Keratinocyte (primary cell): ENCODE measurements at regions not wholly inside any gene's neighbourhood (a gene's known extent, or its start where the extent isn't known, plus 50 kb on each side); places are given as distances from the start of the nearest gene placed in this dataset.

Experiments used
- DNase-seq: peaks from one replicate; pipeline ENCODE4 v3.0.0-alpha.2; 2011; ENCODE audit warnings: low read depth, missing footprints, low spot score
- FAIRE-seq: peaks from 2 replicates; lab custom pipeline; 2011; peaks lifted over from hg19 to GRCh38; lab: Jason Lieb, UNC
- H2AFZ ChIP-seq: 2 replicates; pipeline ENCODE4 v1.6.0; 2012; ENCODE audit warnings: low read length, control low read depth, inconsistent platforms; ENCODE audit not compliant: control insufficient read depth
- H3K27ac ChIP-seq: 2 replicates; pipeline ENCODE4 v1.5.1; 2011; ENCODE audit warnings: low read length; ENCODE audit not compliant: control insufficient read depth, insufficient read depth
- H3K27me3 ChIP-seq: 3 replicates; pipeline ENCODE4 v1.6.0; 2011; ENCODE audit warnings: low read length; ENCODE audit not compliant: control insufficient read depth, insufficient read depth; ENCODE audit errors: extremely low read depth
- H3K36me3 ChIP-seq, 2 experiments: 2 replicates in 1 of 2; 3 replicates in 1 of 2; pipeline ENCODE4 v1.5.1; 2011; ENCODE audit warnings: low read length in 2 of 2, mild to moderate bottlenecking in 1 of 2; ENCODE audit not compliant: control insufficient read depth in 2 of 2, insufficient read depth in 2 of 2; ENCODE audit errors: extremely low read depth in 1 of 2
- H3K4me1 ChIP-seq: 3 replicates; pipeline ENCODE4 v1.5.1; 2011; ENCODE audit warnings: low read length; ENCODE audit not compliant: control insufficient read depth, insufficient read depth; ENCODE audit errors: extremely low read depth
- H3K4me2 ChIP-seq: 3 replicates; pipeline ENCODE4 v1.6.0; 2011; ENCODE audit warnings: low read depth, low read length; ENCODE audit not compliant: control insufficient read depth, insufficient read depth; ENCODE audit errors: extremely low read depth
- H3K4me3 ChIP-seq, 3 experiments: fragments of 200-600 bp in 1 of 3; sonication (generic) in 1 of 3; 2 replicates in 2 of 3; 3 replicates in 1 of 3; pipeline ENCODE4 v1.5.1; 2011 to 2016; ENCODE audit warnings: low read length in 3 of 3, mild to moderate bottlenecking in 3 of 3, control low read depth in 2 of 3, inconsistent platforms in 1 of 3, low read depth in 1 of 3, mixed read lengths in 1 of 3, mixed run types in 1 of 3, moderate library complexity in 1 of 3; ENCODE audit not compliant: control insufficient read depth in 2 of 3, insufficient read depth in 2 of 3; ENCODE audit errors: extremely low read depth in 1 of 3
- H3K79me2 ChIP-seq: 2 replicates; pipeline ENCODE4 v1.6.0; 2012; ENCODE audit warnings: low read length; ENCODE audit not compliant: control insufficient read depth, insufficient read depth
- H3K9ac ChIP-seq: 3 replicates; pipeline ENCODE4 v1.6.0; 2011; ENCODE audit warnings: low read length; ENCODE audit not compliant: control insufficient read depth, insufficient read depth; ENCODE audit errors: extremely low read depth
- H3K9me1 ChIP-seq: 3 replicates; pipeline ENCODE4 v1.6.0; 2011; ENCODE audit warnings: low read length; ENCODE audit not compliant: control insufficient read depth, insufficient read depth; ENCODE audit errors: extremely low read depth
- H3K9me3 ChIP-seq: 2 replicates; pipeline ENCODE4 v1.5.1; 2012; ENCODE audit warnings: low read depth, low read length; ENCODE audit not compliant: control insufficient read depth
- H4K20me1 ChIP-seq: 3 replicates; pipeline ENCODE4 v1.6.0; 2011; ENCODE audit warnings: low read length; ENCODE audit not compliant: control insufficient read depth, insufficient read depth; ENCODE audit errors: extremely low read depth
- CTCF ChIP-seq, 3 experiments: IDR thresholded peaks in 1 of 3; conservative IDR thresholded peaks in 1 of 3; optimal IDR thresholded peaks in 1 of 3; 2 replicates in 2 of 3; 3 replicates in 1 of 3; pipeline versions ENCODE3 to v1.5.1; 2011; ENCODE audit warnings: low read length in 3 of 3, mild to moderate bottlenecking in 3 of 3, moderate library complexity in 2 of 3, control low read depth in 1 of 3, inconsistent platforms in 1 of 3; ENCODE audit not compliant: insufficient read depth in 2 of 3; ENCODE audit errors: extremely low read depth in 1 of 3
- EZH2 ChIP-seq: IDR thresholded peaks from one replicate; pipeline ENCODE4 v1.6.1; 2012; ENCODE audit warnings: inconsistent platforms, mild to moderate bottlenecking, low read length, moderate library complexity
- dilution Hi-C: fragments of 300-500 bp; cut with MboI; formaldehyde crosslinking; loops from one replicate; pipeline ENCODE4 v1.7.0; 2020; ENCODE audit warnings: low sequenced_read_pairs; ENCODE audit not compliant: extremely low pct_ligation_motif_present

GRCh38 chr4:158079661-158080060 lies 93.2 kb downstream of the GASK1B start:
- Histone ChIP-seq H4K20me1 (no peaks in the 10 kb centered on the region), H2AFZ (no peak overlapping the region), H3K27me3 (no peaks in the 10 kb centered on the region), H3K4me1 (no peaks in the 10 kb centered on the region), H3K27ac (no peak overlapping the region), H3K9ac (no peak overlapping the region), H3K79me2 (no peaks in the 10 kb centered on the region), H3K4me3 (no peak overlapping the region), H3K9me3 (no peaks in the 10 kb centered on the region), H3K9me1 (no peaks in the 10 kb centered on the region), H3K4me2 (no peak overlapping the region), H3K36me3 (no peaks in the 10 kb centered on the region)
- TF ChIP-seq CTCF (optimal IDR thresholded peaks at IDR 0.05 in 1 of 3, IDR thresholded peaks at IDR 0.05 in 1 of 3, conservative IDR thresholded peaks at IDR 0.05 in 1 of 3; ENCODE audit: extremely low read depth in 1 of 3, insufficient read depth in 2 of 3, low read length in 3 of 3) (no peak), EZH2 (no peak)
- FAIRE-seq (no peak), DNase-seq (no peak)
- dilution Hi-C loops: no loop called here

GRCh38 chr4:158077835-158078234 lies 95.0 kb downstream of the GASK1B start:
- no peaks in the 10 kb centered on the region for H3K27me3 ChIP-seq
- no peak overlapping the region for H3K4me2 ChIP-seq
- H3K27ac ChIP-seq: no peak overlapping the region
- FAIRE-seq (no peak), DNase-seq (no peak)
- no peak overlapping the region for H3K4me3 ChIP-seq
- no peak overlapping the region for H3K9ac ChIP-seq
- no peaks in the 10 kb centered on the region for H4K20me1 ChIP-seq
- TF ChIP-seq CTCF (optimal IDR thresholded peaks at IDR 0.05 in 1 of 3, IDR thresholded peaks at IDR 0.05 in 1 of 3, conservative IDR thresholded peaks at IDR 0.05 in 1 of 3; ENCODE audit: extremely low read depth in 1 of 3, insufficient read depth in 2 of 3, low read length in 3 of 3) (no peak), EZH2 (no peak)
- H3K9me3 ChIP-seq: no peaks in the 10 kb centered on the region
- dilution Hi-C loops: no loop called here
- H2AFZ ChIP-seq: no peak overlapping the region
- no peaks in the 10 kb centered on the region for H3K79me2 ChIP-seq
- no peaks in the 10 kb centered on the region for H3K4me1 ChIP-seq
- no peaks in the 10 kb centered on the region for H3K36me3 ChIP-seq
- H3K9me1 ChIP-seq: no peaks in the 10 kb centered on the region
